Brain microvascular endothelial cell (primary cell): ENCODE measurements at regions not wholly inside any gene's neighbourhood (a gene's known extent, or its start where the extent isn't known, plus 50 kb on each side); places are given as distances from the start of the nearest gene placed in this dataset.

Source experiments
- DNase-seq: peaks from one replicate; pipeline ENCODE4 v3.0.0-alpha.2; 2020
- H3K27ac ChIP-seq: fragments of 250-450 bp; sonication (Bioruptor Pico); 2 replicates; pipeline ENCODE4 v1.5.1; 2020; ENCODE audit warnings: mild to moderate bottlenecking, moderate library complexity
- H3K27me3 ChIP-seq: fragments of 250-450 bp; sonication (Bioruptor Pico); replicated peaks from 2 replicates; pipeline ENCODE4 v1.5.1; 2020; ENCODE audit warnings: mild to moderate bottlenecking
- H3K36me3 ChIP-seq: fragments of 250-450 bp; sonication (Bioruptor Pico); replicated peaks from 2 replicates; pipeline ENCODE4 v1.5.1; 2020; ENCODE audit warnings: mild to moderate bottlenecking
- H3K4me3 ChIP-seq: 2 replicates; pipeline ENCODE4 v1.5.1; 2011; ENCODE audit warnings: low read depth, mild to moderate bottlenecking, control low read depth, low read length, moderate library complexity
- CTCF ChIP-seq: IDR thresholded peaks from 2 replicates; pipeline ENCODE4 v1.5.1; 2011; ENCODE audit warnings: low read depth, mild to moderate bottlenecking, moderate library complexity, low read length, control low read depth, inconsistent platforms; ENCODE audit errors: missing control alignments
- in situ Hi-C: cut with HindIII; loops from 2 replicates; pipeline ENCODE4 v1.10.0; 2017; ENCODE audit warnings: low sequenced_read_pairs, low pct_ligation_motif_present

- DNase-seq: no peak
- in situ Hi-C loops: no loop called here
- no peak overlapping the region for H3K4me3 ChIP-seq
- no peak for TF ChIP-seq CTCF
- H3K27me3 ChIP-seq: no peaks in the 10 kb centered on the region
- H3K36me3 ChIP-seq: no peaks in the 10 kb centered on the region
- H3K27ac ChIP-seq: no peak overlapping the region
Measured at GRCh38 chrX:39360101-39360500, 558.8 kb downstream of the MID1IP1 start.

GRCh38 chrX:39361736-39362135 is 560.5 kb downstream of the MID1IP1 start:
- in situ Hi-C loops: no loop called here

GRCh38 chrX:39367416-39367815 is 566.2 kb downstream of the MID1IP1 start:
- in situ Hi-C loops: no loop called here
- TF ChIP-seq CTCF: no peak
- Histone ChIP-seq H3K27ac (no peak overlapping the region), H3K27me3 (no peaks in the 10 kb centered on the region), H3K36me3 (no peaks in the 10 kb centered on the region), H3K4me3 (no peak overlapping the region)
- DNase-seq: no peak

More at GRCh38 chrX:39361736-39362135, 560.5 kb downstream of the MID1IP1 start:
- H3K4me3 ChIP-seq: no peak overlapping the region
- no peak for TF ChIP-seq CTCF
- no peaks in the 10 kb centered on the region for H3K36me3 ChIP-seq
- DNase-seq: no peak
- no peaks in the 10 kb centered on the region for H3K27me3 ChIP-seq
- H3K27ac ChIP-seq: no peak overlapping the region

GRCh38 chrX:39372115-39372514 is 570.9 kb downstream of the MID1IP1 start:
- in situ Hi-C loops: no loop called here

GRCh38 chrX:39377157-39377556 is 575.9 kb downstream of the MID1IP1 start:
- Histone ChIP-seq H3K36me3 (no peaks in the 10 kb centered on the region), H3K27ac (no peak overlapping the region), H3K27me3 (no peaks in the 10 kb centered on the region), H3K4me3 (no peak overlapping the region)
- in situ Hi-C loops: no loop called here
- no peak for DNase-seq
- no peak for TF ChIP-seq CTCF

More at GRCh38 chrX:39372115-39372514, 570.9 kb downstream of the MID1IP1 start:
- H3K36me3 ChIP-seq: no peaks in the 10 kb centered on the region
- no peak for TF ChIP-seq CTCF
- no peak overlapping the region for H3K4me3 ChIP-seq
- DNase-seq: no peak
- no peak overlapping the region for H3K27ac ChIP-seq
- no peaks in the 10 kb centered on the region for H3K27me3 ChIP-seq

GRCh38 chrX:39377773-39378172 is 576.5 kb downstream of the MID1IP1 start:
- no peaks in the 10 kb centered on the region for H3K27me3 ChIP-seq
- in situ Hi-C loops: no loop called here
- DNase-seq: no peak
- H3K4me3 ChIP-seq: no peak overlapping the region
- no peak for TF ChIP-seq CTCF
- no peak overlapping the region for H3K27ac ChIP-seq
- no peaks in the 10 kb centered on the region for H3K36me3 ChIP-seq
